ENCODE measurements at regions not wholly inside any gene's neighbourhood (a gene's known extent, or its start where the extent isn't known, plus 50 kb on each side); places are given as distances from the start of the nearest gene placed in this dataset.

DNA sequence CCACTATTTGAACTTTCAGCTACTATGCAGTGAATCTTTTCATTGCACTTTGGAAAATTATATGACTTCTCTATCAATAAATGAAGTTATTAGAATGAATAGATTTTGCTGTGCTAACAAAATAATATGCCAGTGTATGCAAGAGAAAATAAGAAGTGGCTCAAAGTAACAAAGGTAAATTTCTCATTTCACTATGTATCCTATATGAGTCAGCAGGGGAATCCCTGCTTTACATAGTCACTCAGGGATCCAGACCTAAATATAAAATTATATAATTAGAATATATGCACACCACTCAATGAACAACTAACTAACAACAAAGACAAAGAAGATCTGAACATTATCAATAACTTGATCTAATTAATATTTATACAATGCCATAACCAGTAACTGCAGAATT is 390.8 kb upstream of the IRAK1BP1 start:
- TF ChIP-seq, protein P1, sequence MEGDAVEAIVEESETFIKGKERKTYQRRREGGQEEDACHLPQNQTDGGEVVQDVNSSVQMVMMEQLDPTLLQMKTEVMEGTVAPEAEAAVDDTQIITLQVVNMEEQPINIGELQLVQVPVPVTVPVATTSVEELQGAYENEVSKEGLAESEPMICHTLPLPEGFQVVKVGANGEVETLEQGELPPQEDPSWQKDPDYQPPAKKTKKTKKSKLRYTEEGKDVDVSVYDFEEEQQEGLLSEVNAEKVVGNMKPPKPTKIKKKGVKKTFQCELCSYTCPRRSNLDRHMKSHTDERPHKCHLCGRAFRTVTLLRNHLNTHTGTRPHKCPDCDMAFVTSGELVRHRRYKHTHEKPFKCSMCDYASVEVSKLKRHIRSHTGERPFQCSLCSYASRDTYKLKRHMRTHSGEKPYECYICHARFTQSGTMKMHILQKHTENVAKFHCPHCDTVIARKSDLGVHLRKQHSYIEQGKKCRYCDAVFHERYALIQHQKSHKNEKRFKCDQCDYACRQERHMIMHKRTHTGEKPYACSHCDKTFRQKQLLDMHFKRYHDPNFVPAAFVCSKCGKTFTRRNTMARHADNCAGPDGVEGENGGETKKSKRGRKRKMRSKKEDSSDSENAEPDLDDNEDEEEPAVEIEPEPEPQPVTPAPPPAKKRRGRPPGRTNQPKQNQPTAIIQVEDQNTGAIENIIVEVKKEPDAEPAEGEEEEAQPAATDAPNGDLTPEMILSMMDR (IDR thresholded peaks at IDR 0.05) = no peak
- TF ChIP-seq POLR2A (IDR thresholded peaks at IDR 0.05) = no peak
